ENCODE measurements at regions not wholly inside any gene's neighbourhood (a gene's known extent, or its start where the extent isn't known, plus 50 kb on each side); places are given as distances from the start of the nearest gene placed in this dataset.

GRCh38 chr5:135759149-135759784, 75.2 kb upstream of the SLC25A48 start:
- Histone ChIP-seq H3K79me2 (ENCODE audit: control insufficient read depth in 1 of 2, insufficient read depth in 2 of 2, low read length in 2 of 2) (no peaks in the 10 kb centered on the region), H2BK5ac (ENCODE audit: low read depth, low read length) (no peak overlapping the region), H3K79me1 (ENCODE audit: low read depth, low read length) (no peaks in the 10 kb centered on the region), H3K14ac (ENCODE audit: insufficient read length) (no peak overlapping the region), H3K4me3 (ENCODE audit: extremely low read depth in 1 of 4, insufficient read depth in 2 of 4, low read depth in 3 of 4, low read length in 4 of 4) (no peak overlapping the region), H2BK120ac (replicated peaks; ENCODE audit: low read depth, low read length) (no peak overlapping the region), H4K91ac (replicated peaks; ENCODE audit: insufficient read length, low read length) (no peak overlapping the region), H3K27me3 (replicated peaks in 1 of 4; ENCODE audit: control insufficient read depth in 3 of 4, extremely low read depth in 1 of 4, insufficient read depth in 3 of 4, low read length in 3 of 4) (peaks cover 0 to 2% (median 0%) of the 10 kb centered on the region in 4 experiments; a peak in 1 of 7 replicates), H2BK12ac (ENCODE audit: low read depth, low read length) (no peak overlapping the region), H3K9me3 (ENCODE audit: insufficient read depth in 2 of 2, low read depth in 1 of 2, low read length in 1 of 2) (no peaks in the 10 kb centered on the region), H3K36me3 (ENCODE audit: control insufficient read depth in 2 of 4, insufficient read depth in 4 of 4, low read length in 3 of 4) (no peaks in the 10 kb centered on the region; a peak in 1 of 8 replicates), H3K27ac (ENCODE audit: low read depth, low read length) (no peak overlapping the region), H2BK15ac (ENCODE audit: low read length) (no peak overlapping the region), H2AK5ac (ENCODE audit: low read depth, low read length) (no peak overlapping the region), H3K9ac (replicated peaks in 1 of 4; ENCODE audit: extremely low read depth in 1 of 4, low read depth in 3 of 4, low read length in 3 of 4) (no peak overlapping the region), H3K4me2 (ENCODE audit: insufficient read depth in 1 of 2, low read depth in 2 of 2, low read length in 2 of 2) (no peak overlapping the region), H2AFZ (ENCODE audit: low read length) (no peak overlapping the region), H4K20me1 (replicated peaks in 1 of 2; ENCODE audit: control insufficient read depth in 1 of 2, insufficient read depth in 2 of 2, low read length in 2 of 2) (no peaks in the 10 kb centered on the region), H2BK20ac (ENCODE audit: low read length) (no peak overlapping the region), H4K5ac (ENCODE audit: insufficient read length, low read depth, low read length) (no peak overlapping the region), H3K4me1 (replicated peaks in 1 of 4; ENCODE audit: control insufficient read depth in 3 of 4, insufficient read depth in 4 of 4, low read length in 3 of 4) (no peaks in the 10 kb centered on the region), H4K8ac (ENCODE audit: extremely low read depth, insufficient read depth, low read length) (no peak overlapping the region), H3K4ac (replicated peaks; ENCODE audit: insufficient read length, low read depth, low read length) (no peak overlapping the region), H3K23me2 (ENCODE audit: low read depth, low read length) (peaks cover 5% of the 10 kb centered on the region; the same call in 1 of the 2 replicates), H3K18ac (ENCODE audit: extremely low read depth, low read length) (no peak overlapping the region), H3K23ac (ENCODE audit: insufficient read length) (no peak overlapping the region), H3K56ac (replicated peaks; ENCODE audit: insufficient read length, low read depth, low read length) (no peak overlapping the region)
- ChIA-PET POLR2A (ENCODE audit: partially characterized antibody) (no interaction called here), CTCF (ENCODE audit: partially characterized antibody) (no interaction called here)
- no peak for FAIRE-seq
- 93% methylated on average over 5 of the region's 5 CpGs; no CpG with 5 or more reads in 1 of the 2 experiments for WGBS, 2 experiments (ENCODE audit: extremely low coverage in 1 of 2, insufficient coverage in 1 of 2, insufficient read length in 1 of 2, insufficient replicate concordance in 2 of 2, low coverage in 1 of 2, low lambda C conversion rate in 2 of 2, missing lambda C conversion rate in 1 of 2)
- TF ChIP-seq RNF2 (IDR thresholded peaks at IDR 0.05; ENCODE audit: borderline replicate concordance, low read depth, low read length, missing control alignments, poor library complexity, severe bottlenecking) (no peak), CBX8 (IDR thresholded peaks at IDR 0.05; ENCODE audit: borderline replicate concordance, low read depth, low read length) (no peak), SP4 (IDR thresholded peaks at IDR 0.05; ENCODE audit: low read length) (no peak), SRF (IDR thresholded peaks at IDR 0.05; ENCODE audit: low read depth, low read length) (no peak), SUZ12 (IDR thresholded peaks at IDR 0.05; ENCODE audit: low read length) (no peak), SP1 (IDR thresholded peaks at IDR 0.05; ENCODE audit: low read depth, low read length) (no peak)
- DNase-seq (ENCODE audit: low read depth in 1 of 2, low spot score in 2 of 2) = no peak

Measured in H1 (cell line).